Fibroblast of lung (primary cell): ENCODE measurements at regions not wholly inside any gene's neighbourhood (a gene's known extent, or its start where the extent isn't known, plus 50 kb on each side); places are given as distances from the start of the nearest gene placed in this dataset.
A peak's percentile ranks its signal among the peaks of the same experiment; 100 is the strongest.

Source experiments
- DNase-seq, 2 donors: peaks; one replicate each; pipeline versions ENCODE4 v3.0.0 to v3.0.0-alpha.2; 2010; ENCODE audit warnings: low read depth in 2 of 2
- H2AFZ ChIP-seq: 2 replicates; pipeline ENCODE4 v1.5.1; 2012; ENCODE audit warnings: low read length, control low read depth, inconsistent platforms
- H3K27ac ChIP-seq: 2 replicates; pipeline ENCODE4 v1.5.1; 2011; ENCODE audit warnings: low read length, control low read depth; ENCODE audit not compliant: insufficient read depth
- H3K27me3 ChIP-seq: 2 replicates; pipeline ENCODE4 v1.5.1; 2011; ENCODE audit warnings: mild to moderate bottlenecking, low read length; ENCODE audit not compliant: control insufficient read depth, insufficient read depth
- H3K36me3 ChIP-seq: 2 replicates; pipeline ENCODE4 v1.5.1; 2011; ENCODE audit warnings: low read length; ENCODE audit not compliant: control insufficient read depth, insufficient read depth
- H3K4me1 ChIP-seq: 2 replicates; pipeline ENCODE4 v1.5.1; 2011; ENCODE audit warnings: low read length; ENCODE audit not compliant: control insufficient read depth, insufficient read depth; ENCODE audit errors: extremely low read depth
- H3K4me2 ChIP-seq: 2 replicates; pipeline ENCODE4 v1.5.1; 2011; ENCODE audit warnings: low read length, control low read depth; ENCODE audit not compliant: insufficient read depth; ENCODE audit errors: extremely low read depth
- H3K4me3 ChIP-seq, 4 experiments: fragments of 200-600 bp in 1 of 4; sonication (generic) in 1 of 4; replicated peaks in 1 of 4; 2 replicates each; pipeline ENCODE4 v1.5.1; 2011 to 2016; ENCODE audit warnings: low read length in 4 of 4, low read depth in 3 of 4, mild to moderate bottlenecking in 3 of 4, control low read depth in 2 of 4, inconsistent platforms in 1 of 4, mixed read lengths in 1 of 4; ENCODE audit not compliant: insufficient read depth in 1 of 4; ENCODE audit errors: control extremely low read depth in 1 of 4
- H3K79me2 ChIP-seq: 2 replicates; pipeline ENCODE4 v1.5.1; 2012; ENCODE audit warnings: mild to moderate bottlenecking, low read length, inconsistent platforms; ENCODE audit not compliant: control insufficient read depth, insufficient read depth
- H3K9ac ChIP-seq: 2 replicates; pipeline ENCODE4 v1.5.1; 2011; ENCODE audit warnings: mild to moderate bottlenecking, low read length, control low read depth; ENCODE audit not compliant: insufficient read depth
- H3K9me3 ChIP-seq: 2 replicates; pipeline ENCODE4 v1.5.1; 2012; ENCODE audit warnings: low read depth, low read length; ENCODE audit not compliant: control insufficient read depth, insufficient read depth
- H4K20me1 ChIP-seq: 2 replicates; pipeline ENCODE4 v1.5.1; 2011; ENCODE audit warnings: low read length; ENCODE audit not compliant: control insufficient read depth, insufficient read depth; ENCODE audit errors: extremely low read depth
- CTCF ChIP-seq, 2 donors: IDR thresholded peaks in 1 of 2; conservative IDR thresholded peaks in 1 of 2; 1 replicate in 1 of 2; 2 replicates in 1 of 2; pipeline ENCODE4 v1.5.1; 2011 to 2012; ENCODE audit warnings: low read length in 2 of 2, control low read depth in 1 of 2, inconsistent platforms in 1 of 2, low read depth in 1 of 2, mild to moderate bottlenecking in 1 of 2
- EZH2 ChIP-seq: IDR thresholded peaks from 2 replicates; pipeline ENCODE4 v1.5.1; 2012; ENCODE audit warnings: low read length, control low read depth, mild to moderate bottlenecking; ENCODE audit errors: missing control alignments

GRCh38 chr3:80754969-80755368 is 987.2 kb upstream of the ROBO1 start:
- H3K9ac ChIP-seq = no peak overlapping the region
- TF ChIP-seq CTCF (conservative IDR thresholded peaks at IDR 0.05 in 1 of 2, IDR thresholded peaks at IDR 0.05 in 1 of 2; ENCODE audit: low read depth in 1 of 2, low read length in 2 of 2) (no peak), EZH2 (no peak)
- no peaks in the 10 kb centered on the region for H3K27me3 ChIP-seq
- no peak overlapping the region for H3K4me2 ChIP-seq
- no peak overlapping the region for H3K27ac ChIP-seq
- no peaks in the 10 kb centered on the region for H3K36me3 ChIP-seq
- no peaks in the 10 kb centered on the region for H4K20me1 ChIP-seq
- H2AFZ ChIP-seq = no peak overlapping the region
- H3K79me2 ChIP-seq = no peaks in the 10 kb centered on the region
- no peaks in the 10 kb centered on the region for H3K4me1 ChIP-seq
- no peak for DNase-seq
- no peaks in the 10 kb centered on the region for H3K9me3 ChIP-seq
- no peak overlapping the region for H3K4me3 ChIP-seq

- H3K4me2 ChIP-seq = no peak overlapping the region
- no peak overlapping the region for H3K4me3 ChIP-seq
- H3K79me2 ChIP-seq = no peaks in the 10 kb centered on the region
- TF ChIP-seq CTCF (conservative IDR thresholded peaks at IDR 0.05 in 1 of 2, IDR thresholded peaks at IDR 0.05 in 1 of 2; ENCODE audit: low read depth in 1 of 2, low read length in 2 of 2) (no peak), EZH2 (no peak)
- H3K27ac ChIP-seq = no peak overlapping the region
- H3K36me3 ChIP-seq = no peaks in the 10 kb centered on the region
- no peaks in the 10 kb centered on the region for H3K9me3 ChIP-seq
- H3K27me3 ChIP-seq = no peaks in the 10 kb centered on the region
- DNase-seq = no peak
- no peaks in the 10 kb centered on the region for H4K20me1 ChIP-seq
- H3K4me1 ChIP-seq = no peaks in the 10 kb centered on the region
- no peak overlapping the region for H2AFZ ChIP-seq
- no peak overlapping the region for H3K9ac ChIP-seq
Measured at GRCh38 chr3:80753021-80753420, 985.2 kb upstream of the ROBO1 start.

- Histone ChIP-seq H4K20me1 (no peaks in the 10 kb centered on the region), H3K27me3 (no peaks in the 10 kb centered on the region), H3K4me1 (no peaks in the 10 kb centered on the region), H3K79me2 (no peaks in the 10 kb centered on the region), H3K9me3 (no peaks in the 10 kb centered on the region), H3K4me3 (no peak overlapping the region), H3K9ac (no peak overlapping the region), H3K4me2 (no peak overlapping the region), H3K36me3 (no peaks in the 10 kb centered on the region), H3K27ac (no peak overlapping the region), H2AFZ (no peak overlapping the region)
- TF ChIP-seq CTCF (conservative IDR thresholded peaks at IDR 0.05 in 1 of 2, IDR thresholded peaks at IDR 0.05 in 1 of 2; ENCODE audit: low read depth in 1 of 2, low read length in 2 of 2) = no peak
- TF ChIP-seq EZH2 = no peak
- DNase-seq = peak in 1 of 2 donors; percentile 16
Measured at GRCh38 chr3:80750637-80751036, 982.8 kb upstream of the ROBO1 start.
